Left forelimb (tissue), 1 donor: ENCODE measurements at regions not wholly inside any gene's neighbourhood (a gene's known extent, or its start where the extent isn't known, plus 50 kb on each side); places are given as distances from the start of the nearest gene placed in this dataset.

ENCODE experiments used
- DNase-seq: peaks from one replicate; pipeline ENCODE4 v3.0.0-alpha.2; 2018; ENCODE audit warnings: low spot score

GRCh38 chr2:16121231-16121985 is 181.1 kb downstream of the MYCN start:
- DNase-seq = no peak

- DNase-seq = no peak
Observed at GRCh38 chr2:16120591-16121180, 180.3 kb downstream of the MYCN start.

GRCh38 chr2:16119741-16120140 is 179.4 kb downstream of the MYCN start:
- DNase-seq = no peak

- no peak for DNase-seq
Observed at GRCh38 chr2:16118611-16119590, 178.6 kb downstream of the MYCN start.

- no peak for DNase-seq
Observed at GRCh38 chr2:16117791-16118610, 177.7 kb downstream of the MYCN start.

GRCh38 chr2:16117021-16117700 is 176.8 kb downstream of the MYCN start:
- DNase-seq = no peak

- DNase-seq = no peak
Observed at GRCh38 chr2:16115881-16116830, 175.8 kb downstream of the MYCN start.

GRCh38 chr2:16115291-16115690 is 174.9 kb downstream of the MYCN start:
- DNase-seq = no peak

- no peak for DNase-seq
Observed at GRCh38 chr2:16114836-16115235, 174.5 kb downstream of the MYCN start.

- no peak for DNase-seq
Observed at GRCh38 chr2:16114070-16114469, 173.7 kb downstream of the MYCN start.

- DNase-seq = no peak
Observed at GRCh38 chr2:16113568-16113967, 173.2 kb downstream of the MYCN start.

GRCh38 chr2:16112972-16113560 is 172.7 kb downstream of the MYCN start:
- no peak for DNase-seq

- no peak for DNase-seq
Observed at GRCh38 chr2:16112251-16112971, 172.1 kb downstream of the MYCN start.

GRCh38 chr2:16111838-16112210 is 171.5 kb downstream of the MYCN start:
- no peak for DNase-seq

GRCh38 chr2:16109821-16110310 is 169.5 kb downstream of the MYCN start:
- DNase-seq = no peak

GRCh38 chr2:16109368-16109820 is 169.0 kb downstream of the MYCN start:
- DNase-seq = no peak

GRCh38 chr2:16107246-16107645 is 166.9 kb downstream of the MYCN start:
- no peak for DNase-seq

- DNase-seq = no peak
Observed at GRCh38 chr2:16106619-16107018, 166.3 kb downstream of the MYCN start.
